GM18520 (cell line): ENCODE measurements at regions not wholly inside any gene's neighbourhood (a gene's known extent, or its start where the extent isn't known, plus 50 kb on each side); places are given as distances from the start of the nearest gene placed in this dataset.
"Not testable (repeated sequence)": the region's sequence is repeated elsewhere in the genome, so short reads cannot be mapped to it uniquely, and the experiment has no call there.

Source experiments
- ATAC-seq: cut with Tn5 transposase; IDR thresholded peaks from one replicate; pipeline ENCODE4 v1.9.1; 2021; ENCODE audit not compliant: unreplicated experiment

DNA sequence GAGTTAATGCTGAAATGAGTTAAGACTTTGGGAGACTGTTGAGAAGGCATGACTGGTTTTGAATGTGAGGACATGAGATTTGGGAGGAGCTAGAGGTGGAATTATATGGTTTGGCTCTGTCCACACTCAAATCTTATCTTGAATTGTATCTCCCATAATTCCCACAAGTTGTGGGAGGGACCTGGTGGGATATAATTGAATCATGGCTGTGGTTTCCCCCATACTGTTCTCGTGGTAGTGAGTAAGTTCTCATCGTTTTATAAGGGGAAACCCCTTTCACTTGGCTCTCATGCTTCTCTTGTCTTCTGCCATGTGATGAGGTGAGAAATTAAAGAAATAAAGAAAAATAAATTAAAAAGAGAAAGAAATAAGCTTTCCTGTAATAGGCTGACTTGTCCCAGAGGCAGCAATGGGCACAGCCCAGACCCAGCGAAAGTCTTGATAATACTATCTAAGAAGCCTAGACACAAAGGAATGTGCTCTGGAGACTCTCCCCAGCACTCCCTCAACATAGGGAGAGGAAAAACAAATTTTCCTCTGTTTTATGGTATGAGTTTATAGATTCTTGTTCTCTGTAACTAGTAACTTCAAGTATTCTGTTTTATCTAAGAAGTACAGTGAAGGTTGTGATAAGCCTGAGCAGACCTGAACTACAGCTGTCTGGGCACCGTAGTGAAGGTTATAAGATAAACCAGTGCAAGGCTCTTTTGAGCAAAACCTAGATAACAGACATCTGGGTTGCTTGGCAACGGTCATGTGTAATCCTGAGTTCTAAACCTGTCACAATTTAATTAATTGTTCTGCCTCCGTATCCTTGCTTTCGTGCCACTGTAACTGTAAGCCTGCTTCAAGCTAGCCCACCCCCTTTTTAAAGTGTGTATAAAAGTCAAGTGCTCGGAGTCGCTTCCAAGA lies 88.9 kb upstream of the ECI2 start:
- no peak for ATAC-seq

DNA sequence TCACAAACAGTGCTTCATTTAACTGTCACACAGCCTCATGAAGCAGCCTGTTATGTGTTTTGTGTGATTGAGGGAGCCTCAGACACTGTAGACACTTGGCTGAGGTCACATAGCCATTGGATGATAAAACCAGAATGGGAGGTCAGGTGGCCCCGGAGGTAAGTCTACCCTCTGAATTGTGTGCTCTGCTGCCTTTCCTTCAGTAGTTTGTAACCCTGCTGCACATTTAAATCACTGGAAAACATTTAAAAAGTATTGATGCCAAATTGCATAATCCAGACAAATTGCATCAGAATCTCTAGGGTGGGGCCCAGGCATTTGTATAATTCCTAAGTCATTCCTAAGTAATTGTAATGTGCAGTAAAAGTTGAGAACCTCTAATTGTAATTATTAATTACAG lies 85.2 kb upstream of the ECI2 start:
- no peak for ATAC-seq

DNA sequence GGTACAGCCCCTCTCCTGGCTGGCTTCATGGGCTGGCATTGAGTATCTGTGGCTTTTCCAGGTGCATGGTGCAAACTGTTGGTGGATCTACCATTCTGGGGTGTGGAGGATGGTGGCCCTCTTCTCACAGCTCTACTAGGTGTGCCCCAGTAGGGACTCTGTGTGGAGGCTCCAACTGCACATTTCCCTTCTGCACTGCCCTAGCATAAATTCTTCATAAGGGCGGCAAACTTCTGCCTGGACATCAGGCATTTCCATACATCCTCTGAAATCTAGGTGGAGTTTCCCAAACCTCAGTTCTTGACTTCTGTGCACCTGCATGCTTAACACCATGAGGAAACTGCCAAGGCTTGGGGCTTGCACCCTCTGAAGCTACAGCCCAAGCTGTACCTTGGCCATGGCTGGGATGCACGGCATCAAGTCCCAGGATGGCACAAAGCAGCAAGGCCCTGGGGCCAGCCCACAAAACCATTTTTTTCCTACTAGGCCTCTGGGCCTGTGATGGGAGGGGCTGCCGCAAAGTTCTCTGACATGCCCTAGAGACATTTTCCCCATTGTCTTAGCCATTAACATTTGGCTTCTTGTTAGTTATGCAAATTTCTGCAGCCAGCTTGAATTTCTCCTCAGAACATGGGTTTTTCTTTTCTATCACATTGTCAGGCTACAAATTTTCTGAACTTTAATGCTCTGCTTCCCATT lies 83.4 kb upstream of the ECI2 start:
- ATAC-seq: not testable (repeated sequence)

DNA sequence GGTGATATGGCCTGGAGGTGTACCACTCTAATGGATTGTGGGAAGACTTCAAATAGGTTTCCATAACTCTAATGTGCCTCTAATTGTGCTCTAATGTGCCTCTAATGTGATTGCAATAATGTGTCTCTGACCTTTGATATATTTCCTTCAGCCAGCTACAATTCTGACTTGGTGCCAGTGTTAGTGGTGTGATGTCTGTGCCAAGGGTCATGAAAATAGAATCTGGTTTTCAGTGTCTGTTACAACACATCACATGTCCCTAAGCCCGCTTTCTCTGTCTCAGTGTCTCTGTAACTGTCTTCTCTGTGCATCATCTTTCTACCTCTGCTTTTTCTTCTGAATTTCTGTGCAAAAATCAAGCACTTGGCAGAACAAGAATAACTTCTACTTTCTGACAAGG lies 77.2 kb upstream of the ECI2 start:
- no peak for ATAC-seq

DNA sequence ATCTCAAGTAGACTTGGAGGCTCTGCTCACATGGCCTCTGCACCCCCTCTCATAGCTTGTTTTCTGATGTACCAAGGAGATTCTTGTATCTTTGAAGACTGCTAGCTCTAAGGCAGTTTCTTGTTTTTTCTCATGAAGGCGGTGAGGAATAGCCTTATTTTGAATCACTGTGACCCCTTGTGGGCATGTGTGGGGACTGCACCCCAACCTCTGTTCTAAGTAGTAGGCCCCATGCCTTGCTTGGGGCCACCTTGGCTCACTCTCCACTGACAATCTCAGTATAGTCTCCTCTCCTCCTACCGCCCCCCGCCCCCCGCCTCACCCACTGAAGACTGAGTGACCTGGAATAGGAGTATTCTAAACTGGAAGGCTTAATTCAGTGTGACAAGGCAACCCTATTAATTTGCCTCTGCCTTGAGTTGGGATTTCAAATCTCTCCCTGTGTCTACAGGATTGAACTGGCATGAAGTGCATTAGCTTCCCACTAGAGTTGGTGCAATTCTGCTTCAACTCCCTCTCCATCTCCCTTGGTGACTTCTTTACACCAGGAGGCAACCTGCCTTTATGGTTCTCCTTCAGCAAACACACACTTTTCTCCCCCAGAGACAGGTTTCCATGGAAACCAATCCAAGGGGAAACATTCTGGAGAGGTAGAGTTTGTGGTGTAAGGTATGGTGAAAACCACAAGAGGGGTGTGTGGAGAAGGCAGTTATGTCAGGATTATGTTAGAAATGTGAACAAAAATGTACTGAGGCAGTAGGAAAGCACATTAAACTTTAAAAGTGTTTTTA lies 75.4 kb upstream of the ECI2 start:
- ATAC-seq: no peak

DNA sequence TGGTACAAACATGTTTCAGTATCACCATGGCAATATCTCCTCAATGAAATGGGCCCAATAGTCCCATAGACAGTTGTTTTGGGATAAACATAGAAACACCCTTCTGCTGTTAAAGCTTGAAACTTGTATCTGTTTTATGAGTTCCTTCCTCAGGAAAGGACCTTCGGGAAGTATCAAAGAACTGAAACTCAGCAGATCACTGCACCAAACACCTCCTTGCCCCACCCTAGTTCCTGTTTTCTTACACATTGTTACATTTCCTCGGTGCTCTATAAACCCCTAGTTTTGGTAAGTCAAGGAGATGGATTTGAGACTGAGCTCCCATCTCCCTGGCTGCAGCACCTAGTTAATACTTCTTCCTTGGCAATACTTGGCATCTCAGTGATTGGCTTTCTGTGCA lies 73.8 kb upstream of the ECI2 start:
- no peak for ATAC-seq

DNA sequence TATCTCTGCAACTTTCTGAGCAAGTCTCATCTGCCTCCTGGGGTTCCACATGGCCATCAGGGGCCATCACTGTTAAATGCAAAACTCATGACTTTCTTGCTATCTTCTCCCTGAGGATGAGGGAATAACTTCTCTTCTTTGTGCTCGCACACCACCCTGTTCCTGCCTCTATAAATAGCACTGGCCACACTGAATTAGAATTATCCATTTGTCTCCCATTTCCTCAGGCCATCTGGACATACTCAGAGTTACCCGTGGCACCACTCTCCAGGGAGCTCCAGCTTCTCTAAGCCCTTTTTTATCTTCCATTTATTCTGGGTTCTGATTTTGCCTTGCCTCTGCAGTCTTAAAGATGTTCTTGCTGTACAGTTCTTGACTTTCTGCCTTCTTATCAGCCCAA lies 72.8 kb upstream of the ECI2 start:
- no peak for ATAC-seq

DNA sequence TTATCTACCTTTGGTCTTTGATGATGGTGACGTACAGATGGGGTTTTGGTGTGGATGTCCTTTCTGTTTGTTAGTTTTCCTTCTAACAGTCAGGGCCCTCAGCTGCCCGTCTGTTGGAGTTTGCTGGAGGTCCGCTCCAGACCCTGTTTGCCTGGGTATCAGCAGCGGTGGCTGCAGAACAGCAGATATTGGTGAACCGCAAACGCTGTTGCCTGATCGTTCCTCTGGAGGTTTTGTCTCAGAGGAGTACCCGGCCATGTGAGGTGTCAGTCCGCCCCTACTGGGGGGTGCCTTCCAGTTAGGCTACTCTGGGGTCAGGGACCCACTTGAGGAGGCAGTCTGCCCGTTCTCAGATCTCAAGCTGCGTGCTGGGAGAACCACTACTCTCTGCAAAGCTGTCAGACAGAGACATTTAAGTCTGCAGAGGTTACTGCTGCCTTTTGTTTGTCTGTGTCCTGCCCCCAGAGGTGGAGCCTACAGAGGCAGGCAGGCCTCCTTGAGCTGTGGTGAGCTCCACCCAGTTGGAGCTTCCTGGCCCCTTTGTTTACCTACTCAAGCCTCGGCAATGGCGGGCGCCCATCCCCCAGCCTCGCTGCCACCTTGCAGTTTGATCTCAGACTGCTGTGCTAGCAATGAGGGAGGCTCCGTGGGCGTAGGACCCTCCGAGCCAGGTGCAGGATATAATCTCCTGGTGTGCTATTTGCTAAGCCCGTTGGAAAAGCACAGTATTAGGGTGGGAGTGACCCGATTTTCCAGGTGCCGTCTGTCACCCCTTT lies 68.5 kb upstream of the ECI2 start:
- not testable (repeated sequence) for ATAC-seq

DNA sequence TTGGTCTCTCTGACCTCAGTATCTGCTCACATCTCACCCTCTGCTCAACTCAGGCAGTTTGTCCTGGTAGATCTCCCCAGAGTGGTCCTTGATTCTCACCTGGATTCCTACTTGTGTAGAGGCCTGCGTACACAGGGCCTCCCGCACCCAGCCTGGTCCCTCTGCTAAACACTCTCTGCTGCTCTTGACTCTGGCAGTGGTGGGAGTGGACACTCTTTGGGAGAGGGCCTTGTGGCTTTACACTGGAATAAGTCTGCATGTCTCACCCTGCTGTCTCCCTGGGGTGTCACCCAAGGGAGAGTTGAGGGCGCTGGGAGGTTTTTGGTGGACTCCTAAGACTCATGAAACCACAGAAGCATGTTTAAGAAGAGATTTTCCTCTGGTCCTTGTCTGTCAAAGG lies 57.3 kb upstream of the ECI2 start:
- no peak for ATAC-seq

DNA sequence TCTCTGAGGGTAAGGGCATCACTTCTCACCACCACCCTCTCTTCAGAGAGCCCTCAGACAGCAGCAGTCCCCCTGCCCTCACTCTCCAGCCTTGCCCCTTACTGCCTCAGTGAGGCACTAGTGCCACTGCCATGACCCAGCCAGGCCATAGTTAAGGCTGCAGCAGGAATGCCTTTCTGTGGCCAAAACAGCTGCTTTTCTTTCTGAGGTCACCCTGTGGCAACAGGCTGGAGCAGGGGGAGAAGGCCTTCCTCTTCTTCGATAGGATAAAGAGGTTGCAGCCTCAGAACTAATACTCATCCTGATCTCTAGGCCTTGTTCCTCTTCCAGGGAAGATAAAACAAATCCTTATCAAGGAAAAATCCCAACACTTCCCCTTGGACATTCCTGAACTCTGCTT lies 56.8 kb upstream of the ECI2 start:
- no peak for ATAC-seq

DNA sequence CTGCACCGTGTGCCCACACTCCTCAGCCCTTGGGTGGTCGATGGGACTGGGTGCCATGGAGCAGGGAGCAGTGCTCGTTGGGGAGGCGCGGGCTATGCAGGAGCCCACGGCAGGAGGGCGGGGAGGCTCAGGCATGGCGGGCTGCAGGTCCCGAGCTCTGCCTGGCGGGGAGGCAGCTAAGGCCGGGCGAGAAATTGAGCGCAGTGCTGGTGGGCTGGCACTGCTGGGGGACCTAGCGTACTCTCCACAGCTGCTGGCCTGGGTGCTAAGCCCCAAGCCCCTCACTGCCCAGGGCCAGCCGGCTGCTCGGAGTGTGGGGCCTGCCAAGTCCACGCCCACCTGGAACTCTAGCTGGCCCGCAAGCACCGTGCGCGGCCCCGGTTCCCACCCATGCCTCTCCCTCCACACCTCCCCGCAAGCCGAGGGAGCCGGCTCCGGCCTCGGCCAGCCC lies 55.9 kb upstream of the ECI2 start:
- no peak for ATAC-seq

DNA sequence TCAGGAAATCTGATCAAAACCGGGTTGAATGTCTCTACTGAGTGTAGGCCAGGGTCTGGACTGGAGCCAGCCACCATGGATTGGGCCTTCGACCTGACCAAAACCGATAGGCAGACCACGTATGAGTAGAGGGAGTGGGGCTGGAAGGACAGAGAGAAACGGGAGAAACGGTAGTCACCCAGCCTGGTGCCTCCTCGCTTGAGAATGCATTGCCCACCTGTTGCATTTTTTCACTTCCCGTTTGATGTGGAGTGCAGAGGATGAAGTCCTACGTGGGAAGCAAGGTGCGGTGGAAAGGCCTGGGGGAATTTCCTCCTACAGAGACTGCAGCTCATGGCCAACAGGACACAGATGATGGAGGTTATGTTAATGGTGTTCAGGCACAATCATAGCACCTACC lies 53.9 kb upstream of the ECI2 start:
- ATAC-seq: no peak

DNA sequence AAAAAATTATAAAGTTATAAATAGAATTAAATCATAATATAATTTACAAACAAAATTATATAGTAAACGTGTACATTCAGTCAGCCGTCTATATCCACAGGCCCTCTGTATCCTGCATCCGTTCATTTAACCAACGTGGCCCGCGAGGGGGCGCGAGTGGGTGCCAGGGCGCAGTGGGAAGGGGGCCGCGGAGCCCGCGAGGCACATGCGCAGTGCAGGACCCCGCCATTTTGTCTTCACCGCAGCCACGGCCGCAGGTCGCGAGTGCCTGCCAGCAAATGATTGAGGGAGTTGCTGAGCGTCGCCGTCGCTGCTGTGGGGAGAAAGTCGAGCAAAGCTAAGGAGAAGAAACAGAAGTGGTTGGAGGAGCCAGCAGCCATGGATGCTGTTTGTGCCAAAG lies 53.4 kb upstream of the ECI2 start:
- ATAC-seq: no peak

DNA sequence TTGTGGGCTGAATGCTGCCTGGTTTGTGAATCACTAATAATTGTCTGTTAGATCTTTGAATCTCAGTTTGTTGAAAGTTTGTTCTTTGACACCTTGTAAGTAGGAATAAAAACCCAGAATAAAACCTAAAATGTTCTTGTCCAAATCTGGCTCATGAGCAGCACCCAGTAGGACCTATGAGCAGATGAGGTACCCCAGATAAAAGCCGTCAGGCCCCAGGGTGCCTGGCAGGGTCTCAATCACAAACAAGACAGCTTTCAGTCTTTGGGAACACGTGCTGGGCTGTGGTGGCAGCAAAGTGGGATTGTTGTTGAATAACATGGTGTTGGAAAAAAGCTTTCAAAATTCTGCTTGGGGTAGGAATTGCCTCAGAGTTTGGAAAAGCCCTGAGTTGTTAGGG lies 52.1 kb upstream of the ECI2 start:
- no peak for ATAC-seq

DNA sequence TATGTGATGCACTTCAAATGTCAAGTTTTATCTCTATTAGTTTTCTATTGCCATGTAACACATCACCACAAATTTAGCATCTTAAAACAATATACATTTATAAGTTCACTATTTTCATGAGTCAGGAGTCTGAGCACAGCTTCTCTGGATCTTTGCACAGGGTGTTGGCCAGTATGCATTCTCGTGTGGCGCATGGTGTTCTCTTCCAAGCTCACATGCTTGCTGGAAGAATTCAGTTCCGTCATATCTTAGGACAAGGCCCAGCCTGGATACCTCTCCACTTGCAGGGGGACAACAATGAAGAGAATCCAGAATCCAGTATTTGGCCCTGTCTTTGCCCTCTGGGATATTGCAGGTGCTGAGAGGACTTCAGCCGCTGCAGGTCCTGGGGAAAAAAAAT lies 51.0 kb upstream of the ECI2 start:
- no peak for ATAC-seq

DNA sequence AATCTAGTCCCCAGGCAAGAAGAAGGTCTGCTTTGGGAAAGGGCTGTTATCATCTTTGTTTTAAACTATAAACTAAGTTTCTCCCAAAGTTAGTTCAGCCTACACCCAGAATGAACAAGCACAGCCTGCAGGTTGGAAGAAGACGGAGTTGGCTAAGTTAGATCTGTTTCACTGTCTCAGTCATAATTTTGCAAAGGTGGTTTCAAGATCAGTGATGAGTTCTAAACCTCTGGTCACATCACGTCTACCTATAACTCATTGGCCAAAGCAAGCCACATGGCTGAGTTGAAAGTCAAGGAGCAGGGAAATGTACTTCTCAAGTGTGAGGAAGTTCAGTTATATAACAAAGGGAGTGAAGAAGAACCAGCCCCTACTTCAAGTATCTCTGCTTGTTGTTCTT lies 50.5 kb upstream of the ECI2 start:
- ATAC-seq: no peak

DNA sequence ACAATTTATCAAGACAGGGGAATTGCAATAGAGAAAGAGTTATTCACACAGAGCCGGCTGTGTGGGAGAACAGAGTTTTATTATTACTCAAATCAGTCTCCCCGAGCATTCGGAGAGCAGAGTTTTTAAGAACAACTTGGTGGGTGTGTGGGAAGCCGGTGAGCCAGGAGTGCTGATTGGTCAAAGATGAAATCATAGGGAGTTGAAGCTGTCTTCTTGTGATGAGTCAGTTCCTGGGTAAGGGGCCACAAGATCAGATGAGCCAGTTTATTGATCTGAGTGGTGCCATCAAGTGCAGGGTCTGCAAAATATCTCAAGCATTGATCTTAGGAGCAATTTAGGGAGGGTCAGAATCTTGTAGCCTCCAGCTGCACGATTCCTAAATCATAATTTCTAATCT lies 50.0 kb upstream of the ECI2 start:
- ATAC-seq: no peak
